ENCODE measurements at regions not wholly inside any gene's neighbourhood (a gene's known extent, or its start where the extent isn't known, plus 50 kb on each side); places are given as distances from the start of the nearest gene placed in this dataset.

DNA sequence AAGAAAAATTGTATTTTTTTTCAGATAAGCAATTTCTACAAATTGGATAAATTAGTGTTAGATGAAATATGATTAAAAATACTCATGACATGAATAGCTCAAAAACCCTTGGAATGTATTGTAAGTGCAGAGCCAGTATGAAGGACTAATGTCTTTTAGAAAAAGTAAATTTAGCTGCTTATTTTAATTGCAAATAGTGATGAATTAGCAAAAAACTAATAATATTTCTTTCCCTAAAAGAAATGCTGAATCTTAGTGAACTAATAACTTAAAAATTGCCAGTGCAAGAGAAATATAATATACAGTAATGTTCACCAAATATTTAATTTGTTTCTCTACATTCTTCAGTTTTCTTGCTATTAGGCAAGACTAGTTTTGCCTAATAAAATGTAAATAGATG lies 72.4 kb downstream of the RND3 start:
- TF ChIP-seq POLR2AphosphoS5 (IDR thresholded peaks at IDR 0.05; ENCODE audit: low read depth, low read length) (no peak), SP1 (IDR thresholded peaks at IDR 0.05; ENCODE audit: low read depth) (no peak), FOSL1 (IDR thresholded peaks at IDR 0.05; ENCODE audit: low read depth) (no peak), RAD21 (IDR thresholded peaks at IDR 0.05; ENCODE audit: low read depth) (no peak), ZBTB33 (IDR thresholded peaks at IDR 0.05; ENCODE audit: extremely low read depth, insufficient replicate concordance, low read length) (no peak), SRF (IDR thresholded peaks at IDR 0.05; ENCODE audit: low read depth) (no peak), POLR2A (IDR thresholded peaks at IDR 0.05; ENCODE audit: borderline replicate concordance, extremely low read depth, insufficient read depth, insufficient read length) (no peak), CBX3 (IDR thresholded peaks at IDR 0.05; ENCODE audit: low read depth) (no peak), EZH2 (IDR thresholded peaks at IDR 0.05) (no peak), JUND (IDR thresholded peaks at IDR 0.05) (no peak)
- TF ChIP-seq, protein P1, sequence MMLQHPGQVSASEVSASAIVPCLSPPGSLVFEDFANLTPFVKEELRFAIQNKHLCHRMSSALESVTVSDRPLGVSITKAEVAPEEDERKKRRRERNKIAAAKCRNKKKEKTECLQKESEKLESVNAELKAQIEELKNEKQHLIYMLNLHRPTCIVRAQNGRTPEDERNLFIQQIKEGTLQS (IDR thresholded peaks at IDR 0.05), result no peak

More for the DNA sequence above, 72.4 kb downstream of the RND3 start:
- Histone ChIP-seq H3K36me3 (ENCODE audit: control insufficient read depth in 1 of 2, insufficient read depth in 2 of 2, low read length in 2 of 2) (no peaks in the 10 kb centered on the region; a peak in 1 of 4 replicates), H4K20me1 (ENCODE audit: insufficient read depth) (no peaks in the 10 kb centered on the region), H3K27ac (ENCODE audit: low read depth, low read length) (no peak overlapping the region), H3K4me3 (replicated peaks in 1 of 2; ENCODE audit: low read depth in 1 of 2, low read length in 2 of 2) (no peak overlapping the region), H3K79me2 (ENCODE audit: insufficient read depth, low read length) (no peaks in the 10 kb centered on the region), H3K9me3 (ENCODE audit: control insufficient read depth in 1 of 2, insufficient read depth in 1 of 2, low read depth in 1 of 2, low read length in 2 of 2) (no peaks in the 10 kb centered on the region), H3K4me2 (ENCODE audit: low read length) (no peak overlapping the region), H3K4me1 (ENCODE audit: control insufficient read depth in 1 of 2, insufficient read depth in 2 of 2, low read length in 2 of 2) (peaks cover 0 to 13% of the 10 kb centered on the region in 2 experiments; a peak in 1 of 4 replicates), H2AFZ (ENCODE audit: low read depth, low read length, poor library complexity, severe bottlenecking) (no peak overlapping the region), H3K9ac (ENCODE audit: low read length) (no peak overlapping the region), H3K27me3 (ENCODE audit: insufficient read depth, low read length) (no peaks in the 10 kb centered on the region), H3K9me2 (ENCODE audit: insufficient read depth) (no peaks in the 10 kb centered on the region)
- ChIA-PET POLR2A (no interaction called here), CTCF (no interaction called here), RAD21 (ENCODE audit: low non-redundant PET in 1 of 2, low total read pairs in 2 of 2, uncharacterized antibody in 2 of 2, unreplicated experiment in 2 of 2) (no interaction called here)
- BruUV-seq (replicated peaks), result no TSS peak
- no peak for DNase-seq (ENCODE audit: low read depth, low spot score)
- intact Hi-C loops (cut with micrococcal nuclease), result no loop called here
- no peak for ATAC-seq
